Activated CD4-positive, alpha-beta T cell treated with anti-CD3 and anti-CD28 coated beads for 48 hours (primary cell): ENCODE measurements at regions not wholly inside any gene's neighbourhood (a gene's known extent, or its start where the extent isn't known, plus 50 kb on each side); places are given as distances from the start of the nearest gene placed in this dataset.
"Not testable (repeated sequence)": the region's sequence is repeated elsewhere in the genome, so short reads cannot be mapped to it uniquely, and the experiment has no call there.

Source experiments
- DNase-seq: peaks from one replicate; pipeline ENCODE4 v3.0.0-alpha.2; 2020

DNA sequence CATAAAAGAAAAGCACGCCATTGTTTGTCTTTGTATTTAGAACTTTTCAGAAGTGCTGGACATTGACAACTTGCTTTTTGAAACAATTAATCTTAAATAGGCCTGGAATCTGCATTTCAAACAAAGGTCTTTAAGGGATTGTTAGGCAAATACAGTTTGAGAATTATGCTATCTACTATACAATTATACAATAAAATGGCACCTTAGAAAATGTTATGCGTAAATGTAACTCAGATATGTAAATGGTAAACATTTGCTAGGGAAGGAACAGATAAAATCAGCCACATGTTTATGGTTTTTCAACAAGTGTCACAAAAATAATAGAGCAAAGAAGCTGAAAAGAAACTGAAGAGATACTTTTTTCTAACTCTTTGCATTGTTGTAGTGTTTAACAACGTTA is 152.7 kb upstream of the PRSS12 start:
- not testable (repeated sequence) for DNase-seq

DNA sequence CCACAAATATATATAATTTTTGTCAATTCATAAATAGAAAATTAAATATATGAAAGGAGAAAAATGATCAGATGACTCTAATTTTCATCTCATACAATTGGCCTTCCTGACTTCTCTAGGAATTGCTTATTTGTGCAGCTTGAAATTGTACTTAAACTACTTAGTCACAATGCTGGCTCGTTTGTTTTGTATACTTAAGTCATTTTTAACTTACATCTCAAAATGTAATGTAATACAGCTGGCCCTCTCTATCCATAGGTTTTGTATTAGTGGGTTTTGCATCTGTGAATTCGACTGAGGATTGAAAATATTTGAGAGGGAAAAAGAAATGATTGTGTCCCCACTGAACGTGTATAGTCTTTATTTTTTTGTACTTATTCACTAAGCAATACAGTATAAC is 160.1 kb upstream of the PRSS12 start:
- not testable (repeated sequence) for DNase-seq

DNA sequence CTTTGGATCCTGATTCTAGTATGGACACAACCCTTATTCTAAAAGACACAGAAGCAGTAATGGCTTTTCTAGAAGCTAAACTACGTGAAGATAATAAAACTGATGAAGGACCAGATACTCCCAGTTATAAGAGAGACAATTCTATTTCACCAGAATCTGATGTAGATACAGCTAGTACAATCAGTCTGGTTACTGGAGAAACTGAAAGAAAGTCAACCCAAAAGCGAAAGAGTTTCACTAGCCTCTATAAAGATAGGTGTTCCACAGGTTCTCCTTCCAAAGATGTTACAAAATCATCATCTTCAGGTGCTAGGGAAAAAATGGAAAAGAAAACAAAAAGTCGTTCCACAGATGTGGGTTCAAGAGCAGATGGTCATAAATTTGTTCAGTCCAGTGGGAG is 161.5 kb upstream of the PRSS12 start:
- not testable (repeated sequence) for DNase-seq

DNA sequence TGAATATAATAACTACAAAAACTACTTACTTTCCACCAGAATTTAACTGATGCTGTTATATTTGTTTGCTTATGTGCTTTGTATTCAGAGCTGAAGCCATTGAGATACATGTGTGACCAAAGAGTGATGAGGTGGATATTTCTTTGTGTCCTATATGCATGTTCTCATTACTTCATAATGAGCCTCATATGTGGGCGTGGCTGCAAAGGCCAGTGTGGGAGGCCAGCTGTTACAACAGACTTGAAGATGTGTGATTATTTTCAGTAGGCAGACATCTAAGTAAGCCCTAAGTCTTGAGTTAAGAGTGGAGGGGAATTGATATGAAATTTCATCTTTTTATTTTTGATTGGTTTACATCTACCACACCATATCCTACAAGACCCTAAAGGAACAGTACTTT is 163.3 kb upstream of the PRSS12 start:
- not testable (repeated sequence) for DNase-seq

DNA sequence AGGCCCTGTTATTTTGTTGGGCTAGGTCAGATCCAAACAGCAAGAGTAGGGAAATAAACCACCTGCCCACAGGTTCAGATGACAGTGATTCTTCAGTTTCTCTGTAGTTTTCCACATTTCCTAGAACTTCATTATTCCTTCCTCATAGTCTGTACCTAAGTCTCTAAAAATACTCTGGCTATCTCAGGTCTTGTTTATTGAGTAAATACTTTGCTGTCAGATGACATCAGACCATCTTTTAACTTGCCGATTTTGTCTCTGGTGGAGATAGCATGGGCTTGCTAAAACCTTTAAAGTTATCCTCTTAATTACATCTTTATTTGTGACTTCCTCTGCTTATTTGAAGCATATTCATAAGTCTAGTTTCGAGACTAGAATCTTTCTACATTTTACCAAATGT is 155.1 kb upstream of the METTL14 start:
- DNase-seq = not testable (repeated sequence)

DNA sequence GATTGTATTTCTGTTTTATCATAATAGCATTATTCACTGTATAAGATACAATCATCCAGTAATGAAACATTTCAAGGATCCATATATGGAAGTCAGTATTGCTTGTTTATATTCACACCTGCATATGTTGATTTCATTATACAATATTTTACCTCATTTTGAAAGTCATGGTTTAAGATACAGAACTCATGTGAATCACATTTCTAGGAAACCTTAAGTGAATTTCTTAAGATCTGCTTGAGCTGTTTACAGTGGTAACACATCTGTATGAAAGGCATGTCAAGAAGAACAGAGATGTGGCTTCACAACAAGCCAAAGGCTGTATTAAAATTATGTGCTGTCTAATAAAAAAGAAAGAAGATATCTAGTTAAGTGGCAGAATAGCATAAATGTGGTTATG is 153.2 kb upstream of the METTL14 start:
- DNase-seq = not testable (repeated sequence)

DNA sequence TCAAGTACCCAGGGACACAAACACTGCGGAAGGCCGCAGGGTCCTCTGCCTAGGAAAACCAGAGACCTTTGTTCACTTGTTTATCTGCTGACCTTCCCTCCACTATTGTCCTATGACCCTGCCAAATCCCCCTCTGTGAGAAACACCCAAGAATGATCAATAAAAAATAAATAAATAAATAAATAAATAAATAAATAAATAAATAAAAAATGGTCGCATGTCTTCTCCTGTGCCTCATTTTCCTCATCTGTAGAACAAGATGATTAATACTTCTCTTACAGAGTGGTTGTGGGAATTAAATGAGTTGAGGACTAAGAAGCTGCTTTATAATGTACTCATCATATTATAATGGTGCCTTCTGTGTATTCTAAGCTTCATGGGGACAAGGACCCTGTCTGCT is 149.4 kb upstream of the METTL14 start:
- not testable (repeated sequence) for DNase-seq

DNA sequence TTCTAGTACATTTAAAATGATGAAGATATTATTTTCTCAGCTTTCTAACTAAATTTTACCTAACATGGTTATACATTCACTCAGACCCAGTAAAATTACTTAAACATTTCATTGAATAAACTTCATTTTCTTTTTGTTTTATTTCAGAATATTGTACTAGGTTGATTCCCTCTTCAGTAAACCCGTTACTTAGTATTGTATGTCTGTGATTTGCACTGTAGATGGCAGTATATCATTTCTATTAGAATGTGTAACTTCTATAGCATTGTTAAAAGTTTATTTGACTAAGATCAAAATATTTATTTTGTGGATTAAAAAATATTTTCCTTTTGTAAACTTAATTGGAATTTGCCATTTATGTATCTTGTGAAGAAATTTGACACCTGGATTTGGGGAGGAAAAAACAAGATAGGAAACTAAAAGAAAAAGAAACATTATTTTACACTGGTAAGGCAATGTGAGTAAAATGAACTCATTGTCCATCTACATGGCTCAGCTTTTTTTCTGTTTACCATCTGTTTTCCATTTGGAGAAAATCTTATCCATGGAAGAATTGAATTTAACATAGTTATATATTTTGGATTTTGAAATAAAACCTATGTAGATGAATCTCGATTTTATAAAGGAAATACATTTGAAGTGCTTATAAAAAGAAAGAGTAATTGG is 145.6 kb upstream of the METTL14 start:
- DNase-seq = not testable (repeated sequence)

DNA sequence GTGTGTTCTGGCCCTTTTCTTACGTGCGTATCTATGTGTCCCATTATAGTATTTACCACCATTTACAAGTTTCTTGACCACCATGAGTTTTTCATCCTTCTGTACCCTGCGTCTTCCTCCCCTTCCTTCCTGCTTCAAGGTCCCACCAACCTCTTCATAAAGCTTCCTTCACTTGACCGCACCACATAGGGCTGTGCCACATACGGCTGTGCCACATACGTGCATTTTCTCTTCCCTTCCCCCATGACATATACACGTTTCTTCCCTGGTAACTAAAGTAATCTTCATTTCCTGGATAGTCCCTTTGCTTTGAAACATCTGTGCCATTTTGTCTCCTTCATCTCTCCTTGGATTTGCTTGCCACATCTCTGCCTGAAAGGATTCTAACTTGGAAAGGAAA is 128.6 kb upstream of the METTL14 start:
- DNase-seq = not testable (repeated sequence)

DNA sequence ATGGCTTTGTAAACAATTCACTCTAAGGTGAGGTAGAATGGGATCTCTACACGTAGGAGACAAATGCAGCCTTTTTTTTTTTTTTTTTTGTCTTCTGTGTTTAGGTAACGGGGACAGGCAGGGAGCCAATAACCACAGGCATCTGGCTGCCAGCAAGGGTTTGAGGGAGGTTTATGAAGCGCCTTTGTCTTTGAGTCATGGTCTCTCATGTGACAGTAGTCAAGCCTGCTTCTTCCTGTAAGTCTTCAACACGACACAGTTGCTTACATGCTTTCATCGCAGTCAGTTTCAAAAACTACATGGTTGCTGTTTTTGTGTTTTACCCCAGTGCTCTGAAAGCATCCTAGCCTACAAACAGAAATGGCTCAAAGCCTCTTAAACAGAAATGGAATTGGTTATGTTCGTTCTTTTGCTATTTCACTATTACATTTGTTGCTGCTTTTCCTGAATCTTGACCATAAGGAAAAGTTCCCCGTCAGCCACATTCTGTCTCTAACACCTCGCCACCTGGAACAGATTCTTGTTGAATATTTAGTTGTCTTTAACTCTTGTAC is 127.8 kb upstream of the METTL14 start:
- DNase-seq = no peak

DNA sequence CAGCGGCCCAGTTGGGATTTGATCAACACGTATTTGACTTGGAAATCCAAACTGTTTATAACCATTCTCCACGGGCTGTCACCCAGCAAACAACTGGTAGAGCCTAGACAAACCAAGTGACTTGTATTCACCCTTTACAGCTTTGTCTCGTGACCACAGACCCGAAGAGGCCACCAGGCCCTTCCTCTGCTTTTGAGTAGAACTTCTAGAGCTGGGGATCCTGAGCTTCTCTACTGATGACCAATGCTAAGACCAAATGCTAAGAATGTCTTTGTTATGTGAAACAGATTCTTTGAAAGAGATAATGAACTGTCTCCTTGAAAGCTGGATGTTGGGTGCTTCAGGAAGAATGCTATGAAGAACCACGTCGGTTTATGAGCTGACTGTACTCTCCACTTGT is 127.0 kb upstream of the METTL14 start:
- not testable (repeated sequence) for DNase-seq

DNA sequence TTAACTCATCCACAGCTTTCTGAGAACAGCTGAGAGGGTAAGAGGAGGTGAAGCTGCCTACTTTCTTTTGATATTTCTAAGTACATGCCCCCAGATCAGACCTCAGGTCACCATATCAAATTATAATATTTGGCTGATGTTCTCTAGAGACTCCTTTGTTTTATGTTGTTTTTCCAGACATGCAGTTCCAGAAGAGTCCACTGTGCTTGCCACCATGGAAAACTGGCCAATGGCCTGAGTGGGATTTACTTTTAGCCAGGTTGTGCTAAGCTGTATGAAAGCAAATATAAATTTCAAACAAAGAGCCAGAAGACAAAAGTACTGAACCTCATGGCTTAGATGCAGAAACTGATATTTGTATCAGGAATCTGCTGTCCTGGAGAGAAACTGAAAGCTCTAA is 123.6 kb upstream of the METTL14 start:
- DNase-seq = not testable (repeated sequence)

DNA sequence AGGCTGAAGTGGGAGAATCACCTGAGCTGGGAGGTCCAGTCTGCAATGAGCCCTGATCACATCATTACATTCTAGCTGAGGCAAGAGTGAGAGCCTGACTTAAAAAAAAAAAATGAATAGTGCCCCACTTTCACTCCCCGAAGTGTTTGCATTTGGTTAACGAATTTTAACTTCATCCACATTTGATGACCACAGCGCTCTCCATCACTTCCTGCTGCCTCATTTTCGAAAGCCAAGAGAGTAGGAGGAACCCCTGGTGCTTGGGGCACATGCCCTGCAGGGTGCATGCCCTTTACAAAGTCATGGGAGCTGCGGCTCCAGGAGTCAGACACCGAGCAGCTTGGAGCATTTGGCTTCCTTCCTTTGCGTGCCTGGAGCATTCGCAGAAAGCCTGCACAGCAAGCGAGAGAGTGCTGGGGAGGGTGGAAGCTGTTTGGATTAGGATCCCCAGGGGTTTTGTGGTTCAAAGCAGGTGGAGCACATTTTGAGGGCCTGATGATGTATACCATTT is 119.1 kb upstream of the METTL14 start:
- not testable (repeated sequence) for DNase-seq

DNA sequence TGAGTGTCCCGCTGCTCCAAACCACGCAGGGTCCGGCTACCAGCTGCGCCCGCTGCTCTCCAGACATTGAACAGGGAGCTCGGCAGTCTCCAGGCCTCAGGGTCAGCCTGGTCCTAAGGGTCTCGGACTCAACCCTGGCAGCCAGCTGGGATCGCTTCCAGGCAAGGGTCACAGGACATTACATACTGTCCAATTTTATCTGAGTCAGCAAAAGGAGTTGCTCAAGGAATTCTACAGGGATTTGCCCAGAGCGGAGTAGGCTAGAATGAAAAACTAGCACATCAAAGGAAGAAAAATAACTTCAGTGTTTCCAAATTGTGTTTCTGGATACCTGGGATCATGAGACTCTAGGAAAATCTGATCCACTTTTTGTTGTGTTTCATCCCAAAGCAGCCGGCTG is 112.2 kb upstream of the METTL14 start:
- DNase-seq = not testable (repeated sequence)

DNA sequence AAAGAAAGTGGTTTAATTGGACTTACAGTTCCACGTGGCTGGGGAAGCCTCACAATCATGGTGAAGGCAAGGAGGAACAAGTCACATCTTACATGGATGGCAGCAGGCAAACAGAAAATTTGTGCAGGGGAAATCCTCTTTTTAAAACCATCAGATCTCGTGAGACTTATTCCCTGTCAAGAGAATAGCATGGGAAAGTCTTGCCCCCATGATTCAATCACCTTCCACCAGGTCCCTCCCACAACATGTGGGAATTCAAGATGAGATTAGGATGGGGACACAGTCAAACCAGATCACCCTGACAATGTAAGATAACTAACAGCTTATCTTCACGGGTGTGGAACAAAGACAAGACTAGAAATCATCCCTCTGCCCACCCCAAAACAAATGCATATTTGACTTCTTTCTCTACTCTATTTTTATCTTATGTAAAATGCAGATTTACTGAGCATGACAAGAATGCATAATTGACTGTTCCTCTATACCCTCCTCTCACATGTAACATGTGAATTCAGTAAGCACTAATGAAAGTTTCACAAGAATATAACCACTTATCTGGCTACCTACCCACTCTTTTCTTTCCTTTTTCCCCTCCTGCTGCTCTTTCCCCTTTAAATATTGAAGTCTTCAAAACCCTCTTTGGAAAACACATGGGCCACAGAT is 110.8 kb upstream of the METTL14 start:
- DNase-seq = not testable (repeated sequence)

DNA sequence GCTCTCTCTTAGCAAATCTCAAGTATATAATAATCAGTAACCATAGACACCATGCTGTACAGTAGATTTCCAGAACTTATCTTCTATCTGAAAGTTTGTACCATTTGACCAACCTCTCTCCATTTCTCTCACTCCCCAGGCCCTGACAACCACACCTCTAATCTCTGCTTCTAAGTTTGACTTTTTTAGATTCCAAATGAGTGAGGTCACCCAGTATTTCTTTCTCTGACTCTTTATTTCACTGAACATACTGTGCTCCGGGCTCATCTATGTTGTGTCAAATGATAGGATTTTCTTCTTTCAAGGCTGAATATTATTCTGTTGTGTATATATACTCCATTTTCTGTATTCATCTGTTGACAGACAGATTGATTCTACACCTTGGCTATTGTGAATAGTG is 110.1 kb upstream of the METTL14 start:
- not testable (repeated sequence) for DNase-seq

DNA sequence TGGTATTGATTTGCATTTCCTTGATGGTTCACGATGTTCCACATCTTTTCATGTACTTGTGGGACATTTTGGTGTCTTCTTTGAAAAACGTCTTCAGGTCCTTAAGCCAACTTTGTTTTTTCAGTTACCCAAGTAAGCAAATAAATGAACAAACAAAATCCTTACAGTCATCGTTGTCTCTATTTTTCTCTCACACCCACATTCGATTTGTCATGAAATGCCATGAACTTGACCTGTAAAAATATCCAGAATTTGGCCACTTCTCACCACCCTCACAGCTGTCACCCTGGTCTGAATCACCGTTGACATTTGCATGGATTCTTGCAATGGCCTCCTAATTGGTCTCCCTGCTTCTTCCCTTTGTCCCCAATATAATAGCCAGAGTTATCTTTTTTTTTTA is 109.5 kb upstream of the METTL14 start:
- DNase-seq = not testable (repeated sequence)

DNA sequence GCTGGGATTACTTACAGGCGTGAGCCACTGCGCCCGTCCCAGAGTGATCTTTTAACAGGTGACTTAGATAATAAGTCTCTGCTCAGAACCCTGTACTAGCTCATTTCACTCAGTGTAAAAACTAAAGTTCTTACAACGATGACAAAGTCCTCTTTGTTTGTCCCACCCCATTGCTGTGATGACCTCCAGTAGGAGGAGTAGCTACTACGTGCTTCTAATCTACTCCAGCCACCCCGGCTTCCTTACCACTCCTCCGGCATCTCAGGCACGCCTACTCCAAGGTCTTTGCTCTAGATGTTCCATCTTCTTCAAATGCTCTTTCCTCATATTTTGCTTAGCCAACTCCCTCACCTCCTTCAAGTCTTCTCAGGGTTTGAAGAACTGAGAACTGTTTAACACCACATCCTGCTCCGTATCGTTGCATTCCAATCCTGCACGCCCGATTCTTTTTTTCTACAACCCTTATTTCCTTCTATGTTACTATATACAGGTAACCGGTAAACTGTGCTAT is 108.4 kb upstream of the METTL14 start:
- DNase-seq = not testable (repeated sequence)

DNA sequence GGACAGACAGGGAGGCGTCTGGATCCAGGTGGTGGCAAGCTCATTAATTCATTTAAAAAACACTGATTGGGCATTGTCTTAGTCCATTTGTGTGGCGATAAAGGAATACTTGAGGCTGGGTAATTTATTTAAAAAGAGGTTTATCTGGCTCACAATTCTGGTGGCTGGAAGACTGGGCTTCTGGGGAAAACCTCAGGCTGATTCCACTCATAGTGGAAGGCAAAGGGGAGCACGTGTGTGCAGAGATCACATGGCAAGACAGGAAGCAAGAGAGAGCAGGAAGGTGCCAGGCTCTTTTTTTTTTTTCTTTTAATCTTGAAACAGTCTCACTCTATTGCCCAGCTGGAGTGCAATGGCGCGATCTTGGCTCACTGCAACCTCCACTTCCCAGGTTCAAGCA is 100.2 kb upstream of the METTL14 start:
- no peak for DNase-seq

DNA sequence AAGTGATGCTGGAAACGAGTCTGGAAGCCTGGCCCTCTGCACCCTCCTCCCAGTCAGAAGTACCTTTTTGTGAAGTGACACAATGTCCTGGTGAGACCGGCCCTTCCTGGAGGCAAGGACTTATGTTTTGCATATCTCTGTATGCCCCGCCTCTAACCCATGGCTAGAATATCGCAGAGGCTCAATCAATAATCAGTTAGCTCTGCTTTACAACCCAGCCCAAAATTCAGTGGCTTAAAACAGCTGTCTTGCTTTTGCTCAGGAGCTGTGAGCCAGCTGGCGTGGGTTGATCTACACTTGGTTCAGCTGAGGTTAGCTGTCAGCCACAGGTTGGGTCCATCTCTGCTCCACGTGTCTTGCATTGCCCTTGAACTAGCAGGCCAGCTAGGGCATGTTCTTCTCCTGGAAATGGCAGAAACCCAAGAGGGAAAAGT is 98.8 kb upstream of the METTL14 start:
- no peak for DNase-seq

DNA sequence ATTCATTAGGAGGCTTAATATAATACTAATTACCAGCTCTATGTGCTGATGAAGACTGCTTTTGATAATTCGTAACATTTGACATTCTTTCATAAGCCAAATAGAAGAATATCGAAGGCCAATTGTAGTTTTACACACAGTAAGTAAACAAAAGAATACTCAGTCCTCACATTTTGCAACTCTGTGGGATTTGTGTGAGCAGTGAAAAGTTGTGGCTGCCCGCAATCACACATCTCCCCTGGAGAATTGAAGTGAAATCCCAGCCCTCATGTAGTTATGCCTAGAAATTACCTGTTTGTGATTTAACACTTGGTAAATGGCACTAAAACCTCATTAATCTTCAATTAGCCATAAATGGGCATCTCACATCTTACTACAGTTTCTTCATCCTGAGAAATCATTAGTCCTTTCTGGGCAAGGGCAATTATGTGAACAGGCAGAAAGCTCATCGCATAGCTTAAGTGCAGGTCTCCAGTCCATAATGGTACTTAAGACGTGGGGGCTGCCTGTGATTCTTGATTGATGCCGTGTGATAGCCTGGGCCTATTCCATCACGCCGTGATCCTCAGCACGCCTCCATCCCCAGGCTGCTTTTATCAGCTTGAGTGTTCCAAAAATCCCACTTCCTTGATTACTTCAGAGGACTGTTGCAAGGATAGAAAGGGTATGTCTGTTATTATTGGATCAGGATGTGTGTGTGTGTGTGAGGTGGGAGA is 97.9 kb upstream of the METTL14 start:
- DNase-seq = no peak

DNA sequence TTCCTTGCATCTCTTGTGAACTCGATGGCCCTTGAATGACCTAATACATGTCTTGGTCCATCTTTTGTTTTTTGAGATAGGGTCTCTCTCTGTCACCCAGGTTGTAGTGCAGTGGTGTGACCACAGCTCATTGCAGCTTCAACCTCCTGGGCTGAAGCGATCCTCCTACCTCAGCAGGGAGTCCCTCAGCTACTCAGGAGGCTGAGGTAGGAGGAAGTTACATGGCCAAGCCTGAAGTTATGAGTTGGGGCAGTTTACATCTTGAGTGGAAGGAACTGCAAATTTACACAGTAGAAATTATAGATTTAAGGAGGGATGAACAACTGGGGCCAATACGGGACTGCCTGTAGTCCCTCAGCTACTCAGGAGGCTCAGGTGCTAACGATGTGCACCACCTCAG is 97.2 kb upstream of the METTL14 start:
- no peak for DNase-seq

DNA sequence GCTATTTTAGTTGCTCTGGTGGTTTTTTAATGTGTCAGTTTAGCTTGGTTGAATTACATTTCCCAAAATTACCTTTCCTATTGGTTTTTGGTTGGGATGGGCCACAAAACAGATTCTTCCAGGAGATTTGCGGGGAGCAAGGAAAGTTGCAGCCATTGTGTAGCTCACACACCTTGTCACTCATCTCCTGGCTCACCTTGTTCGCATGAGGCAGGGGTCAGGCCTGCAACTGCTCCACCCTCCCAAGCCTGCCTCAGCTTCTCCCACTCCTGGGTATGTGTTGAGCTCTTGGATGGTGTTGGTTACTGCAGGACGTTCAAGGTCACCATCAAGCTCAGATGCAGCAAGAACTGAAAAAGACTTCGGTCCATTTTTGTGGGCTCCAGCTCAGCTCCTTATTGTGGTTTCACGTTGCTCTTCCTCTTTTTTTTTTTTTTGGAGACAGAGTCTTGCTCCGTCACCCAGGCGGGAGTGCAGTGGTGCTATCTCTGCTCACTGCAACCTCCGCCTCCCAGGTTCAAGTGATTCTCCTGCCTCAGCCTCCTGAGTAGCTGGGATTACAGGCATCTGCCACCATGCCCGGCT is 95.6 kb upstream of the METTL14 start:
- DNase-seq = no peak
